ENCODE measurements at regions not wholly inside any gene's neighbourhood (a gene's known extent, or its start where the extent isn't known, plus 50 kb on each side); places are given as distances from the start of the nearest gene placed in this dataset.

DNA sequence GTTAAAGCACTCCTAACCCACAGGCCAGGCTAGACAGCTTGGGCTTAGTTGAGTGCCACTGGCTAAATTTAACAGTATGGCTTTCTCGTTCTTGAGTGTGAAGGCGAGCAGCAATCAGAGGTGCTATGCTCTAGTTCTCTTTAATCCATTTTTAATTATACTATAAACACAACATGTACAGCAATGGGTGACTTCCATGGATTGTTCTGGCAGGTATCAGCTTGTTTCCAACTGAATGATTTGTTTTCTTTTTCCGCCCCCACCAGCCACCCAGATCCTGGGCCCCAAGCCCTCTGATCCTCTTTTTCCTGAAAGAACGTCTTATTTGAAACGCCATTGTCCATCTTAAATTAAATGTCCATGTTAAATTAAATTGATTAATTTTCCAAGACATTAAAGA lies 244.8 kb downstream of the IKZF2 start:
- Histone ChIP-seq H3K27ac (ENCODE audit: low read length) (no peak overlapping the region), H3K4me2 (ENCODE audit: low read depth, low read length) (no peak overlapping the region), H3K27me3 (replicated peaks; ENCODE audit: insufficient read depth, low read length) (no peaks in the 10 kb centered on the region), H4K20me1 (ENCODE audit: insufficient read depth, low read length) (no peaks in the 10 kb centered on the region), H3K9ac (ENCODE audit: low read length) (no peak overlapping the region), H3K79me2 (ENCODE audit: low read length) (no peaks in the 10 kb centered on the region), H3K9me3 (replicated peaks; ENCODE audit: insufficient read depth, low read length) (no peaks in the 10 kb centered on the region), H3K4me1 (ENCODE audit: low read length) (no peaks in the 10 kb centered on the region), H3K36me3 (replicated peaks; ENCODE audit: insufficient read depth, low read length) (no peaks in the 10 kb centered on the region), H3K4me3 (ENCODE audit: low read length) (no peak overlapping the region), H3K9me2 (replicated peaks; ENCODE audit: insufficient read depth, low read length) (no peaks in the 10 kb centered on the region), H3F3A (ENCODE audit: insufficient read depth, low read length) (no peaks in the 10 kb centered on the region), H2AFZ (ENCODE audit: low read length) (no peak overlapping the region)
- TF ChIP-seq EZH2 (optimal IDR thresholded peaks at IDR 0.05; ENCODE audit: low read depth, low read length) (no peak), EZH2phosphoT487 (IDR thresholded peaks at IDR 0.05; ENCODE audit: low read length) (no peak)
- TF ChIP-seq, protein P1, sequence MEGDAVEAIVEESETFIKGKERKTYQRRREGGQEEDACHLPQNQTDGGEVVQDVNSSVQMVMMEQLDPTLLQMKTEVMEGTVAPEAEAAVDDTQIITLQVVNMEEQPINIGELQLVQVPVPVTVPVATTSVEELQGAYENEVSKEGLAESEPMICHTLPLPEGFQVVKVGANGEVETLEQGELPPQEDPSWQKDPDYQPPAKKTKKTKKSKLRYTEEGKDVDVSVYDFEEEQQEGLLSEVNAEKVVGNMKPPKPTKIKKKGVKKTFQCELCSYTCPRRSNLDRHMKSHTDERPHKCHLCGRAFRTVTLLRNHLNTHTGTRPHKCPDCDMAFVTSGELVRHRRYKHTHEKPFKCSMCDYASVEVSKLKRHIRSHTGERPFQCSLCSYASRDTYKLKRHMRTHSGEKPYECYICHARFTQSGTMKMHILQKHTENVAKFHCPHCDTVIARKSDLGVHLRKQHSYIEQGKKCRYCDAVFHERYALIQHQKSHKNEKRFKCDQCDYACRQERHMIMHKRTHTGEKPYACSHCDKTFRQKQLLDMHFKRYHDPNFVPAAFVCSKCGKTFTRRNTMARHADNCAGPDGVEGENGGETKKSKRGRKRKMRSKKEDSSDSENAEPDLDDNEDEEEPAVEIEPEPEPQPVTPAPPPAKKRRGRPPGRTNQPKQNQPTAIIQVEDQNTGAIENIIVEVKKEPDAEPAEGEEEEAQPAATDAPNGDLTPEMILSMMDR (IDR thresholded peaks at IDR 0.05; ENCODE audit: low read length): no peak
- DNase-seq: no peak

DNA sequence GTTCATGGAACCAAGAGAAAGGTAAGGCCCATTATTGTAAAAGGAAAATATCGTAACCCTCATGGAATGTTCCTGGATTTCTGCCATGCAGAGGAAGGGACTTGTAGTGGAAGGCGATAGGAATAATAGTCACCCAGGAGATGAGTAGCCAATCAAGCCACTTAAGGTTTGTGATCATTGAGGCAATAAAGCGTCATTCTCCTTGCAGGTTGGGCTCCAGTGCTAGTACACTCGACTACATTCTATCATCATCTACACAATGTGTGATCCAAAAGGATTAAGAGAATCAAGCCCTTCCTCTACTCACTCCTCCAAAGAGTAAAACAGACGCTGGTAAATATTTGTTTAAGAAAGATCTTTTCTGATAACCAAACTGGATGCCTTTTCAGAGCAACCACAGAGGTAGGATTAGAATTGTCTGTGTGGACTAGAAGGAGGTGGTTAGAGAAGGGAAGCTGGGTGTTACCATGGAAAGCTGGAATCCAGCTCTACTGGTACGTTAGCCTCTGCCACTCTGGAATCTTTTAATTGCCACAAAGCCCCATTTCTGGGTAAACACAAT lies 245.7 kb downstream of the IKZF2 start:
- Histone ChIP-seq H3K9ac (ENCODE audit: low read length) (no peak overlapping the region), H3F3A (ENCODE audit: insufficient read depth, low read length) (no peaks in the 10 kb centered on the region), H3K79me2 (ENCODE audit: low read length) (no peaks in the 10 kb centered on the region), H2AFZ (ENCODE audit: low read length) (no peak overlapping the region), H3K4me2 (ENCODE audit: low read depth, low read length) (no peak overlapping the region), H3K9me3 (replicated peaks; ENCODE audit: insufficient read depth, low read length) (no peaks in the 10 kb centered on the region), H3K4me1 (ENCODE audit: low read length) (no peaks in the 10 kb centered on the region), H3K4me3 (ENCODE audit: low read length) (no peak overlapping the region), H3K27me3 (replicated peaks; ENCODE audit: insufficient read depth, low read length) (no peaks in the 10 kb centered on the region), H3K36me3 (replicated peaks; ENCODE audit: insufficient read depth, low read length) (no peaks in the 10 kb centered on the region), H3K27ac (ENCODE audit: low read length) (no peak overlapping the region), H4K20me1 (ENCODE audit: insufficient read depth, low read length) (no peaks in the 10 kb centered on the region), H3K9me2 (replicated peaks; ENCODE audit: insufficient read depth, low read length) (no peaks in the 10 kb centered on the region)
- TF ChIP-seq EZH2 (optimal IDR thresholded peaks at IDR 0.05; ENCODE audit: low read depth, low read length) (no peak), EZH2phosphoT487 (IDR thresholded peaks at IDR 0.05; ENCODE audit: low read length) (no peak)
- TF ChIP-seq, protein P1 (IDR thresholded peaks at IDR 0.05; ENCODE audit: low read length): no peak
- no peak for DNase-seq

DNA sequence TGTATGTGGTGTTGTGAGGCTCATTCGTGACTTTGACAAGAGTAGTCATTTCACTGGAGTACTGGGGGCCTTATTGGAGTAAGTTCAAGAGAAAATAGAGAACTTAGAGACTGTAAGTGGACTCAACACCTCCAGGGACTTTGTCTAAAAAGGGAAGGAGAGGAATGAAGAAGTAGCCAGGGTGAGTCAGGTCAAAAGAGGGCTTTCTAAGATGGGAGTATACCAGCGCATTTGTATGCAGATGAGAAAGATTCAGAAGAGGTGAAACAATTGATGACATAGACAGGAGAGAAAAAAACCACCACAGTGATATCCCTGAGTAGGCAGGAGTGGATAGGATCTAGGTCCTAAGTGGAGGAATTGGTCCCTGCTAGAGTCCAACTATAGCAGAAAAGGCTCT lies 246.8 kb downstream of the IKZF2 start:
- H3K9ac ChIP-seq (ENCODE audit: low read length): no peak overlapping the region
- H3K36me3 ChIP-seq (replicated peaks; ENCODE audit: insufficient read depth, low read length): no peaks in the 10 kb centered on the region
- H3K9me2 ChIP-seq (replicated peaks; ENCODE audit: insufficient read depth, low read length): no peaks in the 10 kb centered on the region
- no peak overlapping the region for H2AFZ ChIP-seq (ENCODE audit: low read length)
- no peak for DNase-seq
- no peaks in the 10 kb centered on the region for H4K20me1 ChIP-seq (ENCODE audit: insufficient read depth, low read length)
- H3K79me2 ChIP-seq (ENCODE audit: low read length): no peaks in the 10 kb centered on the region
- no peaks in the 10 kb centered on the region for H3K9me3 ChIP-seq (replicated peaks; ENCODE audit: insufficient read depth, low read length)
- H3K4me3 ChIP-seq (ENCODE audit: low read length): no peak overlapping the region
- no peaks in the 10 kb centered on the region for H3F3A ChIP-seq (ENCODE audit: insufficient read depth, low read length)
- TF ChIP-seq EZH2 (optimal IDR thresholded peaks at IDR 0.05; ENCODE audit: low read depth, low read length) (no peak), EZH2phosphoT487 (IDR thresholded peaks at IDR 0.05; ENCODE audit: low read length) (no peak)
- TF ChIP-seq, protein P1 (IDR thresholded peaks at IDR 0.05; ENCODE audit: low read length): no peak
- H3K27ac ChIP-seq (ENCODE audit: low read length): no peak overlapping the region
- H3K4me1 ChIP-seq (ENCODE audit: low read length): no peaks in the 10 kb centered on the region
- no peak overlapping the region for H3K4me2 ChIP-seq (ENCODE audit: low read depth, low read length)
- H3K27me3 ChIP-seq (replicated peaks; ENCODE audit: insufficient read depth, low read length): no peaks in the 10 kb centered on the region

Data from MM.1S (cell line).